Panc1 (cell line): ENCODE measurements at regions not wholly inside any gene's neighbourhood (a gene's known extent, or its start where the extent isn't known, plus 50 kb on each side); places are given as distances from the start of the nearest gene placed in this dataset.

Experiments
- POLR2AphosphoS5 ChIP-seq: IDR thresholded peaks from 2 replicates; pipeline ENCODE4 v1.6.1; 2012; ENCODE audit warnings: mild to moderate bottlenecking, low read depth, low read length, moderate library complexity
- TF ChIP-seq, protein P1 (sequence below): fragments of 450-650 bp; IDR thresholded peaks from 2 replicates; pipeline ENCODE4 v1.5.1; 2017; ENCODE audit warnings: mild to moderate bottlenecking
- TF ChIP-seq, protein P2 (sequence below), 2 experiments: IDR thresholded peaks; 2 replicates each; pipeline ENCODE4 v1.6.1; 2011 to 2012; ENCODE audit warnings: low read depth in 2 of 2, control low read depth in 1 of 2, low read length in 1 of 2, mild to moderate bottlenecking in 1 of 2, moderate library complexity in 1 of 2; ENCODE audit not compliant: insufficient read depth in 1 of 2

DNA sequence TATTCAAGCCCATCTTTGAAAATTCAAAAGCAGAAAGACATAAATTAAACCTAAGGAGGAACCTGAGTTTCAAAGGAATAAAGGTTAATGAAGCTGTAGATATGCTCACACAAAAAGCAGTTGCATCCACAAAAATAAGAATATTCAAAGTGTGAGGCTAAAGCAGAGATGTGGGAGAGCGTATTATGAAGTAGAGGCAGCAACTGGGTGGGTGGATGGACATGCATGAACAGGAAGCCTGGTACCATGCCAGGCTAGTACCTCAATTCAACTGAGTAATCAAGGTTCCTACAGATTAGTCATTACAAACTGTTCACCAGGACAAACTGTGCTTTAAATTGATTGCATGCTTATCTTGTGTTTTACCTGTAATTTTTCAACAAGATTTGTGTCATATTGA is 330.0 kb upstream of the PKDCC start:
- TF ChIP-seq, protein P1, sequence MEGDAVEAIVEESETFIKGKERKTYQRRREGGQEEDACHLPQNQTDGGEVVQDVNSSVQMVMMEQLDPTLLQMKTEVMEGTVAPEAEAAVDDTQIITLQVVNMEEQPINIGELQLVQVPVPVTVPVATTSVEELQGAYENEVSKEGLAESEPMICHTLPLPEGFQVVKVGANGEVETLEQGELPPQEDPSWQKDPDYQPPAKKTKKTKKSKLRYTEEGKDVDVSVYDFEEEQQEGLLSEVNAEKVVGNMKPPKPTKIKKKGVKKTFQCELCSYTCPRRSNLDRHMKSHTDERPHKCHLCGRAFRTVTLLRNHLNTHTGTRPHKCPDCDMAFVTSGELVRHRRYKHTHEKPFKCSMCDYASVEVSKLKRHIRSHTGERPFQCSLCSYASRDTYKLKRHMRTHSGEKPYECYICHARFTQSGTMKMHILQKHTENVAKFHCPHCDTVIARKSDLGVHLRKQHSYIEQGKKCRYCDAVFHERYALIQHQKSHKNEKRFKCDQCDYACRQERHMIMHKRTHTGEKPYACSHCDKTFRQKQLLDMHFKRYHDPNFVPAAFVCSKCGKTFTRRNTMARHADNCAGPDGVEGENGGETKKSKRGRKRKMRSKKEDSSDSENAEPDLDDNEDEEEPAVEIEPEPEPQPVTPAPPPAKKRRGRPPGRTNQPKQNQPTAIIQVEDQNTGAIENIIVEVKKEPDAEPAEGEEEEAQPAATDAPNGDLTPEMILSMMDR, result no peak
- no peak for TF ChIP-seq POLR2AphosphoS5
- TF ChIP-seq, protein P2, sequence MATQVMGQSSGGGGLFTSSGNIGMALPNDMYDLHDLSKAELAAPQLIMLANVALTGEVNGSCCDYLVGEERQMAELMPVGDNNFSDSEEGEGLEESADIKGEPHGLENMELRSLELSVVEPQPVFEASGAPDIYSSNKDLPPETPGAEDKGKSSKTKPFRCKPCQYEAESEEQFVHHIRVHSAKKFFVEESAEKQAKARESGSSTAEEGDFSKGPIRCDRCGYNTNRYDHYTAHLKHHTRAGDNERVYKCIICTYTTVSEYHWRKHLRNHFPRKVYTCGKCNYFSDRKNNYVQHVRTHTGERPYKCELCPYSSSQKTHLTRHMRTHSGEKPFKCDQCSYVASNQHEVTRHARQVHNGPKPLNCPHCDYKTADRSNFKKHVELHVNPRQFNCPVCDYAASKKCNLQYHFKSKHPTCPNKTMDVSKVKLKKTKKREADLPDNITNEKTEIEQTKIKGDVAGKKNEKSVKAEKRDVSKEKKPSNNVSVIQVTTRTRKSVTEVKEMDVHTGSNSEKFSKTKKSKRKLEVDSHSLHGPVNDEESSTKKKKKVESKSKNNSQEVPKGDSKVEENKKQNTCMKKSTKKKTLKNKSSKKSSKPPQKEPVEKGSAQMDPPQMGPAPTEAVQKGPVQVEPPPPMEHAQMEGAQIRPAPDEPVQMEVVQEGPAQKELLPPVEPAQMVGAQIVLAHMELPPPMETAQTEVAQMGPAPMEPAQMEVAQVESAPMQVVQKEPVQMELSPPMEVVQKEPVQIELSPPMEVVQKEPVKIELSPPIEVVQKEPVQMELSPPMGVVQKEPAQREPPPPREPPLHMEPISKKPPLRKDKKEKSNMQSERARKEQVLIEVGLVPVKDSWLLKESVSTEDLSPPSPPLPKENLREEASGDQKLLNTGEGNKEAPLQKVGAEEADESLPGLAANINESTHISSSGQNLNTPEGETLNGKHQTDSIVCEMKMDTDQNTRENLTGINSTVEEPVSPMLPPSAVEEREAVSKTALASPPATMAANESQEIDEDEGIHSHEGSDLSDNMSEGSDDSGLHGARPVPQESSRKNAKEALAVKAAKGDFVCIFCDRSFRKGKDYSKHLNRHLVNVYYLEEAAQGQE (IDR thresholded peaks at IDR 0.05; ENCODE audit: insufficient read depth in 1 of 2, low read depth in 2 of 2, low read length in 1 of 2), result no peak
